Caco-2 (cell line): ENCODE measurements at regions not wholly inside any gene's neighbourhood (a gene's known extent, or its start where the extent isn't known, plus 50 kb on each side); places are given as distances from the start of the nearest gene placed in this dataset.

Experiments
- BruUV-seq: library from RNA; stranded (reverse); fragments of 400-500 nt; replicated peaks from 2 replicates; lab custom pipeline; 2021; lab: Mats Ljungman, UMichigan
- CTCF ChIA-PET: fragments of 300-600 bp; sonication (Branson Sonifier 250); formaldehyde crosslinking; loops from one replicate; lab custom pipeline; 2022; ENCODE audit warnings: antibody characterized with exemption; lab: Charles Lee
- POLR2A ChIA-PET: fragments of 300-600 bp; sonication (Branson Sonifier 250); formaldehyde crosslinking; loops from one replicate; lab custom pipeline; 2022; ENCODE audit warnings: antibody characterized with exemption; lab: Charles Lee
- DNase-seq, 2 experiments: peaks; one replicate each; pipeline versions ENCODE4 v3.0.0 to v3.0.0-alpha.2; 2020 to 2022
- H3K27me3 ChIP-seq: replicated peaks from 2 replicates; pipeline ENCODE4 v1.6.0; 2011; ENCODE audit warnings: low read length; ENCODE audit not compliant: control insufficient read depth, insufficient read depth
- H3K36me3 ChIP-seq: 2 replicates; pipeline ENCODE4 v1.5.1; 2011; ENCODE audit warnings: low read length; ENCODE audit not compliant: control insufficient read depth, insufficient read depth
- H3K4me1 ChIP-seq: fragments of 250-450 bp; sonication (Bioruptor Pico); 2 replicates; pipeline ENCODE4 v1.5.1; 2020; ENCODE audit warnings: mild to moderate bottlenecking
- H3K4me3 ChIP-seq: 2 replicates; pipeline ENCODE4 v1.5.1; 2011; ENCODE audit warnings: low read depth, mild to moderate bottlenecking, control low read depth, low read length
- H3K9me3 ChIP-seq: fragments of 250-450 bp; sonication (Bioruptor Pico); 2 replicates; pipeline ENCODE4 v1.5.1; 2020; ENCODE audit warnings: mild to moderate bottlenecking, moderate library complexity
- H3K27ac Mint-ChIP-seq: one replicate; pipeline ENCODE4 v1.8.0; 2022; ENCODE audit warnings: mixed read lengths; ENCODE audit not compliant: unreplicated experiment
- H3K27me3 Mint-ChIP-seq: one replicate; pipeline ENCODE4 v1.8.0; 2022; ENCODE audit warnings: mixed read lengths; ENCODE audit not compliant: insufficient read depth, unreplicated experiment
- H3K36me3 Mint-ChIP-seq: one replicate; pipeline ENCODE4 v1.8.0; 2022; ENCODE audit warnings: mild to moderate bottlenecking, mixed read lengths; ENCODE audit not compliant: insufficient read depth, unreplicated experiment
- H3K4me1 Mint-ChIP-seq: one replicate; pipeline ENCODE4 v1.8.0; 2022; ENCODE audit warnings: low read depth, mixed read lengths; ENCODE audit not compliant: unreplicated experiment
- H3K4me3 Mint-ChIP-seq: one replicate; pipeline ENCODE4 v1.8.0; 2022; ENCODE audit warnings: mild to moderate bottlenecking, moderate library complexity, mixed read lengths; ENCODE audit not compliant: unreplicated experiment
- H3K9me3 Mint-ChIP-seq: one replicate; pipeline ENCODE4 v1.8.0; 2022; ENCODE audit warnings: mixed read lengths; ENCODE audit not compliant: unreplicated experiment
- CTCF ChIP-seq, 2 experiments: fragments of 200-600 bp in 1 of 2; IDR thresholded peaks; 1 replicate in 1 of 2; 2 replicates in 1 of 2; pipeline versions ENCODE4 v1.5.1 to v1.8.0; 2011 to 2022; ENCODE audit warnings: antibody characterized with exemption in 1 of 2, control low read depth in 1 of 2, inconsistent platforms in 1 of 2, low read depth in 1 of 2, low read length in 1 of 2, mild to moderate bottlenecking in 1 of 2, moderate library complexity in 1 of 2; ENCODE audit not compliant: insufficient read depth in 1 of 2, severe bottlenecking in 1 of 2, unreplicated experiment in 1 of 2
- intact Hi-C: fragments of 100-400 bp; cut with micrococcal nuclease; formaldehyde crosslinking; loops from one replicate; pipeline ENCODE4 v1.10.0; 2022; ENCODE audit not compliant: unreplicated experiment

GRCh38 chr1:229028544-229028943 is 242.4 kb upstream of the RAB4A start:
- no peak overlapping the region for H3K27ac Mint-ChIP-seq
- H3K4me3 Mint-ChIP-seq, result no peak overlapping the region
- no peaks in the 10 kb centered on the region for H3K4me1 Mint-ChIP-seq
- Histone ChIP-seq H3K4me1 (no peaks in the 10 kb centered on the region), H3K9me3 (no peaks in the 10 kb centered on the region), H3K27me3 (no peaks in the 10 kb centered on the region), H3K36me3 (no peaks in the 10 kb centered on the region), H3K4me3 (no peak overlapping the region)
- H3K9me3 Mint-ChIP-seq, result no peaks in the 10 kb centered on the region
- no peak for DNase-seq
- peaks cover 4% of the 10 kb centered on the region for H3K27me3 Mint-ChIP-seq
- TF ChIP-seq CTCF (IDR thresholded peaks at IDR 0.05; ENCODE audit: insufficient read depth in 1 of 2, low read depth in 1 of 2, low read length in 1 of 2, severe bottlenecking in 1 of 2, unreplicated experiment in 1 of 2), result no peak
- intact Hi-C loops, result no loop called here
- ChIA-PET POLR2A (no interaction called here), CTCF (no interaction called here)
- BruUV-seq, result no TSS peak
- no peaks in the 10 kb centered on the region for H3K36me3 Mint-ChIP-seq

GRCh38 chr1:229028987-229029878 is 241.7 kb upstream of the RAB4A start:
- Mint-ChIP-seq H3K36me3 (no peaks in the 10 kb centered on the region), H3K4me3 (no peak overlapping the region), H3K9me3 (no peaks in the 10 kb centered on the region), H3K27ac (no peak overlapping the region), H3K27me3 (peaks cover 4% of the 10 kb centered on the region), H3K4me1 (no peaks in the 10 kb centered on the region)
- Histone ChIP-seq H3K27me3 (no peaks in the 10 kb centered on the region), H3K9me3 (no peaks in the 10 kb centered on the region), H3K36me3 (no peaks in the 10 kb centered on the region), H3K4me3 (no peak overlapping the region), H3K4me1 (no peaks in the 10 kb centered on the region)
- no peak for DNase-seq
- no TSS peak for BruUV-seq
- POLR2A ChIA-PET, result no interaction called here
- no peak for TF ChIP-seq CTCF (IDR thresholded peaks at IDR 0.05; ENCODE audit: insufficient read depth in 1 of 2, low read depth in 1 of 2, low read length in 1 of 2, severe bottlenecking in 1 of 2, unreplicated experiment in 1 of 2)
- CTCF ChIA-PET, result no interaction called here
- intact Hi-C loops, result no loop called here

GRCh38 chr1:229029879-229030235 is 241.1 kb upstream of the RAB4A start:
- Mint-ChIP-seq H3K9me3 (no peaks in the 10 kb centered on the region), H3K4me1 (no peaks in the 10 kb centered on the region), H3K27me3 (peaks cover 4% of the 10 kb centered on the region), H3K36me3 (no peaks in the 10 kb centered on the region), H3K27ac (no peak overlapping the region), H3K4me3 (no peak overlapping the region)
- BruUV-seq, result no TSS peak
- Histone ChIP-seq H3K9me3 (no peaks in the 10 kb centered on the region), H3K27me3 (no peaks in the 10 kb centered on the region), H3K4me1 (no peaks in the 10 kb centered on the region), H3K4me3 (no peak overlapping the region), H3K36me3 (no peaks in the 10 kb centered on the region)
- TF ChIP-seq CTCF (IDR thresholded peaks at IDR 0.05; ENCODE audit: insufficient read depth in 1 of 2, low read depth in 1 of 2, low read length in 1 of 2, severe bottlenecking in 1 of 2, unreplicated experiment in 1 of 2), result no peak
- intact Hi-C loops, result no loop called here
- no peak for DNase-seq
- POLR2A ChIA-PET, result no interaction called here
- CTCF ChIA-PET, result no interaction called here
